ENCODE measurements at regions not wholly inside any gene's neighbourhood (a gene's known extent, or its start where the extent isn't known, plus 50 kb on each side); places are given as distances from the start of the nearest gene placed in this dataset.

DNA sequence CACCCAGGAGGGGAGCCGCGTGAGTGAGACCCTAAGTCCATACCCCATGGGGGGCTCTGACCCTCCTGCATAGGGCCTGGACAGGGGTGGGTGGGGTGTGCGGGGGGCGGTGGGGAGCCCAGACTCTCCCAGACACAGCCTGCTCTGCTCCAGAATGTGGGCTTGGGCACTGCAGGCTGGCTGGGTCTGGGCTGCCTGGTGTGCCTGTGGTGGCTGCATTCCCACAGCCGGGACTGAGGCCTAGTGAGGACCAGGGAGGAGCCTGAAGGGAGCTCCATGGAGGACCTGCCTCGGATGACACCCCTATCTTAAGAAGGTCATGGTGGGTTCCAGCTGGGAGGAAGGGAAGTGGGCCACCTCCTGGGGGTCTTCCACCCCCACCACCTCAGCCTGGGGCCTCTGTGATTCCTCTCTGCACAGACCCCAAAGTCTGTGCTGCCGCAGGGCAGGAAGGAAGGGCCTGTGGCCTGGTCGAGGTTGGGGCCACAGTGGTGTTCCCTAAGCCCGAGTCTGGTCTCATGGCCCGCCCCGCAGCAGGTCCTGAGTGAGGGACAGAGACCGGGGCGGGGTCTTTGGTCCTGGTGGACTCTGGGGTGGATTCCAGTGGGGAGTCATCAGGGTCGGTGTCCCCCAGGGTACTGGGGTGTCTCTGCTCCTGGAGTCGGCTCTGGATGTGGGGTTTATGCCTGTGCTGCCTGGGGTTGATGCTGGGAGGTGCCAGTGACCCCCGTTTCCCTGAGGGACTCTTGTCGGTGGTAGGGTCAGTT is 392.3 kb downstream of the TMEM121 start:
- TF ChIP-seq, protein P1, sequence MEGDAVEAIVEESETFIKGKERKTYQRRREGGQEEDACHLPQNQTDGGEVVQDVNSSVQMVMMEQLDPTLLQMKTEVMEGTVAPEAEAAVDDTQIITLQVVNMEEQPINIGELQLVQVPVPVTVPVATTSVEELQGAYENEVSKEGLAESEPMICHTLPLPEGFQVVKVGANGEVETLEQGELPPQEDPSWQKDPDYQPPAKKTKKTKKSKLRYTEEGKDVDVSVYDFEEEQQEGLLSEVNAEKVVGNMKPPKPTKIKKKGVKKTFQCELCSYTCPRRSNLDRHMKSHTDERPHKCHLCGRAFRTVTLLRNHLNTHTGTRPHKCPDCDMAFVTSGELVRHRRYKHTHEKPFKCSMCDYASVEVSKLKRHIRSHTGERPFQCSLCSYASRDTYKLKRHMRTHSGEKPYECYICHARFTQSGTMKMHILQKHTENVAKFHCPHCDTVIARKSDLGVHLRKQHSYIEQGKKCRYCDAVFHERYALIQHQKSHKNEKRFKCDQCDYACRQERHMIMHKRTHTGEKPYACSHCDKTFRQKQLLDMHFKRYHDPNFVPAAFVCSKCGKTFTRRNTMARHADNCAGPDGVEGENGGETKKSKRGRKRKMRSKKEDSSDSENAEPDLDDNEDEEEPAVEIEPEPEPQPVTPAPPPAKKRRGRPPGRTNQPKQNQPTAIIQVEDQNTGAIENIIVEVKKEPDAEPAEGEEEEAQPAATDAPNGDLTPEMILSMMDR (IDR thresholded peaks at IDR 0.05): no peak
- no peak for TF ChIP-seq POLR2AphosphoS5 (IDR thresholded peaks at IDR 0.05; ENCODE audit: insufficient read depth in 1 of 2, low read depth in 1 of 2)
- TF ChIP-seq POLR2A (IDR thresholded peaks at IDR 0.05): no peak
